Fibroblast of lung (primary cell): ENCODE measurements at regions not wholly inside any gene's neighbourhood (a gene's known extent, or its start where the extent isn't known, plus 50 kb on each side); places are given as distances from the start of the nearest gene placed in this dataset.

ENCODE experiments used
- EZH2 ChIP-seq: IDR thresholded peaks from 2 replicates; pipeline ENCODE4 v1.5.1; 2012; ENCODE audit warnings: low read length, control low read depth, mild to moderate bottlenecking; ENCODE audit errors: missing control alignments
- TF ChIP-seq, protein P1 (sequence below), 2 donors: IDR thresholded peaks in 1 of 2; conservative IDR thresholded peaks in 1 of 2; 1 replicate in 1 of 2; 2 replicates in 1 of 2; pipeline ENCODE4 v1.5.1; 2011 to 2012; ENCODE audit warnings: low read length in 2 of 2, control low read depth in 1 of 2, inconsistent platforms in 1 of 2, low read depth in 1 of 2, mild to moderate bottlenecking in 1 of 2

DNA sequence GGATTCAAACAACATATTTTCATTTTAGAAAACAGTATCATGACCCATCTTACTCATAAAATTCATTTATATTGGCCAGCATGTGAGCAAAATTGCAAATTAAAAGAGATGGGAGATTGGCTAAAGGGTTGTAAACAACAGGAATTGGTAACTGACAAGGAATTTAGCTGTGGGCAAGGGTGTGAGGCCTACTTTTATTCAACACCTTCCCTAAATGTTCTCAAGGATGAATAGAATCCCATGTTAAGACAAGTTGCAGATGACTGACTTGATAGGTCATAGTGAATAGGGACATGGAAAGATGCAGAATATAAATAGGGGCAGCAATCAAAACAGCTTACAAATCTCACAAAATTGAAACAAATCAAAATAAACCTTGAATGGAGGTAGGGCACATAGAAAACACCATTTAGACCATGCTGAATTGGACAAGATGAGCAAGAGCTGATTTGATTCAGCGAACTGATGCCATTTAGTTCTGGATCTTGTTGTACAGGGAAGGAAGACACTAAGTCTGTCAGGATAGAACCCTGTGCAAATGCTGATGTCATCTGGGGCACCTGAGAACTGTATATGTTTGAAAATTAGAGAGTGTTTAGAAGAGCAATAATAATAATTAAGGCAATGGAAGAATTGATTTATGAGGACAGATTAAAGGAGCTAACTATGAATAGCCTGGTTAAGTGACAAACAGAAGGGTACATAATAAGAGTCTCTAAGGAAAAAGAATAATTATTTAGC lies 509.7 kb downstream of the ZEB2 start:
- TF ChIP-seq, protein P1, sequence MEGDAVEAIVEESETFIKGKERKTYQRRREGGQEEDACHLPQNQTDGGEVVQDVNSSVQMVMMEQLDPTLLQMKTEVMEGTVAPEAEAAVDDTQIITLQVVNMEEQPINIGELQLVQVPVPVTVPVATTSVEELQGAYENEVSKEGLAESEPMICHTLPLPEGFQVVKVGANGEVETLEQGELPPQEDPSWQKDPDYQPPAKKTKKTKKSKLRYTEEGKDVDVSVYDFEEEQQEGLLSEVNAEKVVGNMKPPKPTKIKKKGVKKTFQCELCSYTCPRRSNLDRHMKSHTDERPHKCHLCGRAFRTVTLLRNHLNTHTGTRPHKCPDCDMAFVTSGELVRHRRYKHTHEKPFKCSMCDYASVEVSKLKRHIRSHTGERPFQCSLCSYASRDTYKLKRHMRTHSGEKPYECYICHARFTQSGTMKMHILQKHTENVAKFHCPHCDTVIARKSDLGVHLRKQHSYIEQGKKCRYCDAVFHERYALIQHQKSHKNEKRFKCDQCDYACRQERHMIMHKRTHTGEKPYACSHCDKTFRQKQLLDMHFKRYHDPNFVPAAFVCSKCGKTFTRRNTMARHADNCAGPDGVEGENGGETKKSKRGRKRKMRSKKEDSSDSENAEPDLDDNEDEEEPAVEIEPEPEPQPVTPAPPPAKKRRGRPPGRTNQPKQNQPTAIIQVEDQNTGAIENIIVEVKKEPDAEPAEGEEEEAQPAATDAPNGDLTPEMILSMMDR (conservative IDR thresholded peaks at IDR 0.05 in 1 of 2, IDR thresholded peaks at IDR 0.05 in 1 of 2; ENCODE audit: low read depth in 1 of 2, low read length in 2 of 2), result no peak
- no peak for TF ChIP-seq EZH2
